MV-4-11 (cell line): ENCODE measurements at regions not wholly inside any gene's neighbourhood (a gene's known extent, or its start where the extent isn't known, plus 50 kb on each side); places are given as distances from the start of the nearest gene placed in this dataset.

Experiments
- DNase-seq: peaks from one replicate; lab custom pipeline; 2025; lab: John Stamatoyannopoulos, UW

DNA sequence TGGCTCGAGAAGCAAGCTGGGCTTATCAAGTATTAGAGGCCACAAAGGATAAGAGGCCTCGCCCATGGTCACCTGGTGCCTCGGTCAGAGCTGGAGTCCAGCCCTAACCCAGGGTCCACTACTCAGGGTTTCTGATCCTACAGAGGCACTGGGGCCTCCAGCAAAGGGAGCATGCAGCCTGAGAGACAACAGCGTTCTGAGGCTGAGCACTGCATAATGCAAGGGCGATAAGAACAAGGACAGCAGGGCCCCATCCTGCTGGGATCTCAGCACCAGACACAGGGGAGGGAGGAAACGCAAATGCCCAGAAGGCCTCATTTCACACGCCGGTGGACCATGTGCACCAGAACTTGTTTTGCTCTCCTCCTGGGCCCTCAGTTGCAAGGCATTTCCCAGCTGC is 63.0 kb downstream of the C5orf15 start:
- DNase-seq, result no peak

- no peak for DNase-seq
Observed at GRCh38 chr5:133904641-133905040, 63.8 kb downstream of the C5orf15 start.

GRCh38 chr5:133902511-133903118 is 65.8 kb downstream of the C5orf15 start:
- DNase-seq, result no peak

DNA sequence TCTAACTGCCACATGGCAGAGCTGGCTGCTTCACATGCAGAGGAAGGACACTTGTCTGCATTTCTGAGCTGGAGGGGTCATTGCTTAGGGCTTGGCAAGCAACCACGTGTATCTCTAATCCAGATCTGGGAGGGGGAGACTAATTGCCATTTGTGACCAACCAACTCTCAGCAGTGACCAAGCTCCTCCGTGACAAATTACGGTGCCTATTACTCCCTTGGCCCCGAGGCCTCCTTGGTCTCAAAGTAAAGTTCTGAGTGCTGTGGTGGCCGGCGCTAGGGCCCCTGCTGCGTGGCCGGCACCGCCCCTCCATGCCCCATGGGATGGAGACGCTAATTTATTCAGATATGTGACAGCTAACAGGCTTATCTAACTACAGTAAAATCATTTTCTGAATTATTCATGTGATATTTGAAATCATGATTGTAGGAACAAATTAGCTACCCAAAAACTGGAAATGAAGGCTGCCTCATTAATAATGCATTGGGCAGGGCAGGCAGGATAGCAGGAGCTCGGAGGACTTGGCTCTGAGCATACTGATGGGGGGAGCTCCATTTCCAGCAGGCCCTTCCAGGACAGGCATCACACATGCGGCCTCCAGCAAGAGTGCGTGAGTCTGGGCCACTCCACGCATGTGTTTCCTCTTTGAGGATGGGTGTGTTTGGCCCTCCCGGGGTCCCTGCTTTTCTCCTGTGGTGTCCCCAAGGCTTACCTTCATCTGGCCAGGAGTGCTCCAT is 67.7 kb downstream of the C5orf15 start:
- no peak for DNase-seq

DNA sequence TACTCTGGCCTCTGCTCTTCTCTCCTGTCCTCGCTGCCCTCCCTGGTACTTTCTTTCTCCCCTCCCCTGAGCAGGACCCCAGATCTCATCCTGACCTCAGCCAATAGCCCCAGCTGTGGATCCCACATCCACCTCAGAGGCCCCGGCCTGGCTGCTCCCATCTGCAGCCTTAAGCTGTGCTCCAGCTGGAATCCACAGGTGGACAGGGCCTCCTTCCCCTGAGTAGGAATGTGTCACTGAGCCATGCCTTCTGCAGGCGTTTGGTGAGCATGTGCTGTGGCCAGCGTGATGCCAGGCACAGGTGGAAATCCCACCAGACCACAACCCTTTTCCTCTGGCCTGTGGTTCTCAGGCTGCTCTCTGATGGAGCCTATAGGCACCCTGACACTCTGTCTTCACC is 68.9 kb downstream of the C5orf15 start:
- no peak for DNase-seq

GRCh38 chr5:133898440-133898839 is 70.0 kb downstream of the C5orf15 start:
- DNase-seq, result no peak

DNA sequence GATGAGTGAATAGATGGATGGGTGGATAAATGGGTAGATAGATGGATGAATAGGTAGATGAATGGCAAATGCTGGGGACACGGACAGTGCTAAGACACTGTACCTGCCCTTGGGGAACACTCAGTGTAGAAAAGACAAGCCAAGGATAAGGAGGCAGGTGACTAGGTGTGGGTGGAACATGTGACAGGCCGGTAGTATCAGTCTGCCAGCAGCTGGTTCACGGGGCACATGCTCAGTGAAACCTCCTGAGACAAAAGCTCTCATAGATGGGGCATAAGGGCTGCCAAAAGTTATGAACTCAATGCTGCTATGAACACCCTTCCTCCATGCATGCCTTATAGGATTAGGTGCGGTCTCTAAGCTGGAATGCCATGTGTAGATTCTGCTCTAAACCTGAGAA is 71.0 kb downstream of the C5orf15 start:
- no peak for DNase-seq

DNA sequence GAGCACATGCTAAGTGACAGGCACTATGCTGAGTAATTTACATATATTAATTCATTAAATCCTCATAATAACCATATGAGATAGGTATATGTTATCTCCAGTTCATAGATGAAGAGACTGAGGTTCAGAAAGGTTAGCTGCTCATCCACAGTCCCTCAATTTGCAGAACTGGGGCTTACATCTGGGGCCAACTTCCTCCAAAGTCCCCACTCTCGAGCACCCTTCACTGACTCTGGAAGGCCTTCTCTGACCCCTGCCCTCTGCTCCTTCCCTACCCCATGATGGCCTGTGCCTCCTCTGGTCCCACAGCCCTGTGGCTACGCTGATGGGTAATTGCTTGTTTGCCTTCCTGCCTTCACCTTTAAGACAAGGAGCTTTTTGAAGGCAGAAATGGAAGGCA is 71.6 kb downstream of the C5orf15 start:
- no peak for DNase-seq

DNA sequence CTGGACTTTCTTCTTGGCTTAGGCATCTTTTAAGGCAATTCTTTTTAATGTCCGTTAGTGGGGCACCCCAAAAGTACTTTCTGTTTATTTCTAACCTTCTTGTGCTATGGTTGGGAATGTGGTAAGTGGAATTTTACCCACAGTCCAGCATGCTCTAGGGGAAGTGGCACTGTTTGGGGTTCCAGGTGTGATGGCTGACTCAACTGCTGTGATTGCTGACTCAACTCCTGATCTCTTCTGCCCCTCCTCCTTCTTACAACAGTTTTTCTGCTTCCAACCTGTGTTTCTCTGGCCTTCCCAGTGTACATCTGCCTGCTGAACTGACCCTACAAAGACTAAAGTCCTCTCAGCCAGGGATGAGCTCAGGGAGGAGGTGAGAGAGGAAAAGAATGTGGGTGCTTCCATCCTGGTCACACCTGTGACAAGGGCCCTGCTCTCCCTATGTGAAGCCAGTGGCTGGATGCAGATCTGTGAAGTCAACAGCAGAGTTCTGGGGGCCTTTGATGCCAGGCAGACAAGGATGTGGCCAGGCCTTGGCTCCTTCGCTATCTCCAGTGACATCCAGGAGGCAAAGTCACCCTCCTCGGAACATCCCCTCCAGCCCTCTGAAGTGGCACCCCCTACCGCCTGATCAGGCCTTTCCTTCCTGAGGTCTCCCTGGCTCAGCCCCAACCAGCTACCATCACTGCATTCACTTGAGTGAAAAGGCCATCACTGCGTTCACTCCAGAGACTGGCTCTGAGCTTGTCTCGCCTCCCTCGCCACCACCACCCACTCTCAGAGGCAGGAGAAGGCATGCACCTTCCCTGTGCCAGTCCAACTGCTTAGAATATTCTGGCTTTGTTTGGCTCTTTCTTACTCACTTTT is 72.2 kb downstream of the C5orf15 start:
- no peak for DNase-seq

GRCh38 chr5:133894143-133894542 is 74.3 kb downstream of the C5orf15 start:
- DNase-seq, result no peak

- DNase-seq, result no peak
Observed at GRCh38 chr5:133892774-133893173, 75.7 kb downstream of the C5orf15 start.

DNA sequence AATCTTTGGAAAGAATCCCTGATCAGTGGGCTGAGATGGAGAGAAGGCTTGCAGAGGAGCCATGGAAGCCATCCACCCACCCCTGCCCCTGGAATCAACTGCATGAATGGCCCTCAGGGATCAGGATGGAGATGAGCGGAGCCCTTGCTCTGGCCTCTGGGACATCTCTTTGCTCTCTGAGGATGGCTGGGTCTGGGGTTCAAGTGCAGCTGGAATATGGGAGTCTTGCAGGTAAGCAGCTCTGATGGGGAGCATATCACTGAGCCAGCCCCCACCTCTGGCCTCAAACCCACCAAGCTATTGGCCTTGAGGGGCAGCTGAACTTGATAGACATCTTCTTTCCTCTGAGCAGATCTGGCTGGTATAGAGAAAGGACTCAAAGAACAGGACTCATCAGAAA is 76.1 kb downstream of the C5orf15 start:
- no peak for DNase-seq

- no peak for DNase-seq
Observed at GRCh38 chr5:133891390-133891789, 77.0 kb downstream of the C5orf15 start.

- DNase-seq, result no peak
Observed at GRCh38 chr5:133890776-133891280, 77.6 kb downstream of the C5orf15 start.

- no peak for DNase-seq
Observed at GRCh38 chr5:133890314-133890713, 78.1 kb downstream of the C5orf15 start.

DNA sequence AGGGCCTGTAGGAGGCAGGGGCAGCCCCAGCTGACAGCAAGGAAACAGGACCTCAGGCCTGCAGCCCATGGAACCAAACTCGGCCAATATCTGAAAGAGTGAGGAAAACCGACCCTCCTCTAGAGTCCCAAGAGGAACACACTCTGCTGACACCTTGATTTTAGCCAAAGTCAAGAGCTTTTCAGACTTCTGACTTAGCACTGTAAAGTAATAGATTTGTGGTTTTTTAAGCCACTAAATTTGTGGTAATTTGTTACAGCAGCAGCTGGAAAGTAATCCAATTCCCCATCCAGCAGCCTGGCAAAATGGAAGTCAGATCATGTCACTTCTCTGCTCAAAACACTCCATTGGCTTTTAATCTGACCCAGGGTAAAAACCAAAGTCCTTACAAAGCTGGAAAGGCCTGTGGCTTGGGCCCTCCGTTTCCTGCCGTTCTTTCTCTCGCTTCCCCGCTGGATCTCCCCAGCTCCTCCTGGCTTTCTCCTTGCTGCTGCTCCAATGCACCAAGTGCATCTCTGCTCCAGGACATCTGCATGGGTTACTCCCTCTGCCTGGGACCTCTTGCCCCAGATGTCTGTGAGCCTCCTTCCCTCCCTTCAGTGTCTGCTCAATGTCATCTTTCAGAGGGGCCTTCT is 79.0 kb downstream of the C5orf15 start:
- no peak for DNase-seq

GRCh38 chr5:133888625-133888991 is 79.8 kb downstream of the C5orf15 start:
- no peak for DNase-seq

DNA sequence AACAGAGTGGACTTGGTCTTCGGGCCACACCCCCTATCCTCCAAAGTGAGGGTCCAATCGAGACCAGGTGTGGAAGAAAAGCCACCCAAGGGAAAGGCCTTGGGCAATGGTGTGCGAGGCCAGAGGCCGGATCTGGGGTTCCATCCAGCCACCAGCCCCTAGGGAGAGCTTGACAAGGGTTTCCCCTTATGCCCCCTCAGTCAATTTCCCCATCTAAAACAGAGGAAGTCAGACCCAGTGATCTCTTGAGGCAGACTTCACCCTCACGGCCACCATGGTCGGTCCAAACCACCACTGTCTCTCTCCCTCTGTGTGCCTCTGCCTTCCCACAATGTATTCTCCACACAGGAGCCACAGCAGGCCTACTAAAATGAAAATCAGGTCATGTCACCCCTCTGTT is 82.9 kb downstream of the C5orf15 start:
- no peak for DNase-seq

DNA sequence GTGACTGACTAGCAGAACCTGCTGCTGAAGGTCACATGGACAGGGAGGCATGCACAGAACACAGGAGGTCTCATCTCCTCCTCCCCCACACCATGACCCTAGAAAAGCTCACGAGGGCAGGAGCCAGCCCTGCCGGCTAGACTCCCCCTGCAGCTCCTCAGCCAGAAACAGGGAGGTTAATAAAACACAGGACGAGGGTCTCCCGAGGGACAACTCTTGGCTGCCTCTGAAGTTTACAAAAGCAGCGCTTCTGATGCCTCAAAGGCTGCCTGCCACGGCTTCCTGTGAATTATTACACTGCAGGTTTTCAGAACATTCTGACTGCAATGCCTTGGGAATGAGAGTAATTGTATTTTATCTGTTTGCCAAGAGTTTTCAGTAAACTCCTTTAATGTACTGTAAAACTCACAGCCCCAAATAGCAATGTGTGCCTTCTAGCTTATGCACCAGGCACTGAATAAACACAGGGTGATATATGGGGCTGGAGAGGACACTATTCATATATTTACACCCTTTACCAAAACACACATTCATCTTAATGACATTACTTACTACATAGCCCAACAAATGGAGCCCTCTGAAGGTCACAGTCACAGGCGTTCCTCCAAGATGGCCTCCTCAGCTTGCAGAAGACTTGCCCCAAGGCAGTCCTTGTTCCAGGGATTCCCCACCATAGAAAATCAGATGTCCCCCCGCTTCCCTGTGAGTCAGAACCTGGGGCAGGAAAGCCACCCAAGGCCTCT is 83.7 kb downstream of the C5orf15 start:
- DNase-seq, result no peak

- DNase-seq, result no peak
Observed at GRCh38 chr5:133883916-133884315, 84.5 kb downstream of the C5orf15 start.

DNA sequence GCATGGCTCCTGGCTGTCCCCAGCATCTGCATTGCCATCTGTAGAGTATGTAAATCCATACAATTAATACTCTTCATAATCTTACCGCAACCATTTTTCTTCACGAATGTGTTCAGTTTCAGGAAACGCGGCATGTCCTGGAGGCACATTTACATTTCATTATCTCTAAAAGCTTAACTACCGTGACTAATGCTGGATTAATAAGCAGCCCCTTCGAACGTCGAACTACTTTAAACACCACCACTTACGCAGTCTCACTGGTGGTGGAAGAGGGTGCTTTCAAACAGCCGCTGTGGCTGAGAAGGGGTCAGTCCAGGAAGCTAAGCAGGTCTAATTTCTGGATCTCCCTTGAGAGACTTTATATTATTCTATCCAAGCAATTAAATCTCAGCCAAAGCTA is 85.6 kb downstream of the C5orf15 start:
- no peak for DNase-seq

GRCh38 chr5:133882389-133882695 is 86.1 kb downstream of the C5orf15 start:
- DNase-seq, result no peak
